GM18519 (cell line): ENCODE measurements at regions not wholly inside any gene's neighbourhood (a gene's known extent, or its start where the extent isn't known, plus 50 kb on each side); places are given as distances from the start of the nearest gene placed in this dataset.

Source experiments
- ATAC-seq: cut with Tn5 transposase; IDR thresholded peaks from one replicate; pipeline ENCODE4 v1.9.1; 2021; ENCODE audit warnings: mild to moderate bottlenecking, moderate library complexity; ENCODE audit not compliant: unreplicated experiment, low FRiP score

GRCh38 chr9:99509900-99510535 lies 287.9 kb downstream of the SEC61B start:
- no peak for ATAC-seq

- no peak for ATAC-seq
Measured at GRCh38 chr9:99511723-99512122, 289.6 kb downstream of the SEC61B start.

- peak; percentile 49 for ATAC-seq
Measured at GRCh38 chr9:99513441-99514112, 291.5 kb downstream of the SEC61B start.

- peak; percentile 40 for ATAC-seq
Measured at GRCh38 chr9:99515093-99515492, 293.0 kb downstream of the SEC61B start.

- ATAC-seq: peak; percentile 35
Measured at GRCh38 chr9:99515895-99516656, 294.0 kb downstream of the SEC61B start.

GRCh38 chr9:99516657-99517049 lies 294.6 kb downstream of the SEC61B start:
- ATAC-seq: no peak

- no peak for ATAC-seq
Measured at GRCh38 chr9:99523838-99524237, 297.8 kb upstream of the NR4A3 start.

GRCh38 chr9:99531313-99531712 lies 290.4 kb upstream of the NR4A3 start:
- no peak for ATAC-seq

GRCh38 chr9:99533421-99533820 lies 288.3 kb upstream of the NR4A3 start:
- no peak for ATAC-seq

GRCh38 chr9:99537996-99538395 lies 283.7 kb upstream of the NR4A3 start:
- no peak for ATAC-seq

- no peak for ATAC-seq
Measured at GRCh38 chr9:99544526-99544925, 277.2 kb upstream of the NR4A3 start.

- ATAC-seq: no peak
Measured at GRCh38 chr9:99549441-99549840, 272.2 kb upstream of the NR4A3 start.

- ATAC-seq: no peak
Measured at GRCh38 chr9:99555792-99556191, 265.9 kb upstream of the NR4A3 start.

- no peak for ATAC-seq
Measured at GRCh38 chr9:99556998-99557397, 264.7 kb upstream of the NR4A3 start.

- no peak for ATAC-seq
Measured at GRCh38 chr9:99557816-99558215, 263.9 kb upstream of the NR4A3 start.

- no peak for ATAC-seq
Measured at GRCh38 chr9:99559776-99560175, 261.9 kb upstream of the NR4A3 start.

- no peak for ATAC-seq
Measured at GRCh38 chr9:99560561-99560960, 261.1 kb upstream of the NR4A3 start.

- no peak for ATAC-seq
Measured at GRCh38 chr9:99561509-99561917, 260.2 kb upstream of the NR4A3 start.

- ATAC-seq: no peak
Measured at GRCh38 chr9:99561961-99562565, 259.6 kb upstream of the NR4A3 start.

- ATAC-seq: no peak
Measured at GRCh38 chr9:99563364-99563763, 258.3 kb upstream of the NR4A3 start.

- ATAC-seq: no peak
Measured at GRCh38 chr9:99565203-99565602, 256.5 kb upstream of the NR4A3 start.
